H1 (cell line): ENCODE measurements at regions not wholly inside any gene's neighbourhood (a gene's known extent, or its start where the extent isn't known, plus 50 kb on each side); places are given as distances from the start of the nearest gene placed in this dataset.

Experiments used
- KDM4A ChIP-seq: IDR thresholded peaks from one replicate; pipeline ENCODE4 v1.7.1; 2012; ENCODE audit warnings: low read depth, mild to moderate bottlenecking, moderate library complexity, low read length, inconsistent platforms; ENCODE audit not compliant: severe bottlenecking
- MAFK ChIP-seq: IDR thresholded peaks from 2 replicates; pipeline ENCODE4 v1.6.1; 2012; ENCODE audit warnings: low read depth, mild to moderate bottlenecking, improper control_type of control experiment, low read length
- TF ChIP-seq, protein P1 (sequence below): IDR thresholded peaks from 2 replicates; pipeline ENCODE4 v1.6.1; 2011; ENCODE audit warnings: low read depth, mild to moderate bottlenecking, low read length; ENCODE audit not compliant: insufficient read depth

GRCh38 chr4:18291981-18292380 is 270.4 kb upstream of the LCORL start (continued):
- no peak for TF ChIP-seq KDM4A
- TF ChIP-seq, protein P1, sequence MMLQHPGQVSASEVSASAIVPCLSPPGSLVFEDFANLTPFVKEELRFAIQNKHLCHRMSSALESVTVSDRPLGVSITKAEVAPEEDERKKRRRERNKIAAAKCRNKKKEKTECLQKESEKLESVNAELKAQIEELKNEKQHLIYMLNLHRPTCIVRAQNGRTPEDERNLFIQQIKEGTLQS: no peak
- no peak for TF ChIP-seq MAFK
